Stimulated activated naive B cell treated with anti-CD40 and anti-IgM and Interleukin-4, amounts not matched to agents 10 μg/mL and 1 μg/mL and 100 μg/mL, for 72 hours (primary cell): ENCODE measurements at regions not wholly inside any gene's neighbourhood (a gene's known extent, or its start where the extent isn't known, plus 50 kb on each side); places are given as distances from the start of the nearest gene placed in this dataset.

Experiments used
- ATAC-seq, 2 donors: fragments of 150-1000 bp; cut with Tn5 transposase; replicated peaks; 2 replicates each; pipeline ENCODE4 v1.10.0; 2021; ENCODE audit warnings: moderate library complexity in 1 of 2
- DNase-seq: peaks from one replicate; pipeline ENCODE4 v3.0.0; 2021
- H3K27ac Mint-ChIP-seq: one replicate; pipeline ENCODE4 v1.8.0; 2022; ENCODE audit warnings: mild to moderate bottlenecking, mixed read lengths
- H3K27me3 Mint-ChIP-seq, 2 donors: one replicate each; pipeline ENCODE4 v1.8.0; 2022; ENCODE audit warnings: mixed read lengths in 2 of 2
- H3K36me3 Mint-ChIP-seq, 2 donors: one replicate each; pipeline ENCODE4 v1.8.0; 2022; ENCODE audit warnings: mixed read lengths in 2 of 2, mild to moderate bottlenecking in 1 of 2
- H3K4me1 Mint-ChIP-seq, 2 donors: one replicate each; pipeline ENCODE4 v1.8.0; 2022; ENCODE audit warnings: mixed read lengths in 2 of 2, mild to moderate bottlenecking in 1 of 2
- H3K4me3 Mint-ChIP-seq, 2 donors: one replicate each; pipeline ENCODE4 v1.8.0; 2022; ENCODE audit warnings: mild to moderate bottlenecking in 2 of 2, mixed read lengths in 2 of 2, moderate library complexity in 1 of 2
- H3K9me3 Mint-ChIP-seq, 2 donors: one replicate each; pipeline ENCODE4 v1.8.0; 2022; ENCODE audit warnings: mixed read lengths in 2 of 2, mild to moderate bottlenecking in 1 of 2

DNA sequence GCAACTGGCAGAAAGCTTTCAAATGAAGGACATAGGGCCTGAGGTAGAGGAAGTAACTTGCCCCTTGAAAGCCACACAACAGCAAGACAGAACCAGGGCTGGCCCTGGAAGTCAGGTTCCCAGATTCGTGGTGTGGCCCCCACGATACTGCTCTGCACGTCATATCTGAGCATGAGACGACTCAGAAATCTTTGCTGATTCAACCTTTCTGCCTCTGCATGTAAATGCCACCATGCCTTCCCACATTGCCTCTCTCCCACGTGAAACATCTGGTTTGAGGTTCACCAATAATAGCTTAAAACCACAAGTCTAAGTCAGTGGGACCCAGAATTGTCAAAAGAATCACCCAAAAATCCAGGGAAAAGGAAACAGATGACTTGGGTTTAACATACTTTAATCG is 214.0 kb upstream of the TRIB2 start:
- Mint-ChIP-seq H3K27me3 (peaks cover 0 to 6% of the 10 kb centered on the region in 2 donors), H3K27ac (no peak overlapping the region), H3K4me3 (no peak overlapping the region), H3K36me3 (no peaks in the 10 kb centered on the region), H3K4me1 (peaks cover 67 to 87% of the 10 kb centered on the region in 2 donors), H3K9me3 (peaks cover 0 to 1% of the 10 kb centered on the region in 2 donors)
- ATAC-seq (peak; percentile 18 to 28), DNase-seq (peak; percentile 31)

DNA sequence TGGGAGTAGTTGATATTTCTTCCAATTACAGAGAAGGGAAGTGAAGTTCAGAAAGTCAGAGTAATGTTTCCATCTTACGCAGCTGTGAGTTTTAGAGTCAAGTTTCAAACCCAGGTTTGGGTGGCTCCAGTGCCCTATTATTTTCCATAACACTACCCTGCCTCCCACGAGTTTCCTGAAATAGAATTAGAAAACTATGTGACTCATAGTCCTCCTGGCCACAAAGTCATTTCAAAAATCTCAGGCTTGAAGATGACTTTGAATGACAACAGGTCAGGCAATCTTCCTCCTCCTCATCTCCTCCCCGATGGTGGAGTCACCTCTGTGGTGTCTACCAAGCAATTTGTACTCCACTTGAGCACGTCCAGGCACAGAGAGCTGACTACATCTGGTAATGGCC is 212.3 kb upstream of the TRIB2 start:
- peak; percentile 60 to 72 for ATAC-seq
- no peak overlapping the region for H3K27ac Mint-ChIP-seq
- H3K27me3 Mint-ChIP-seq: peaks cover 14 to 17% of the 10 kb centered on the region in 2 donors
- peaks cover 4 to 6% of the 10 kb centered on the region in 2 donors for H3K9me3 Mint-ChIP-seq
- no peak overlapping the region for H3K4me3 Mint-ChIP-seq
- DNase-seq: peak; percentile 58
- peaks cover 64 to 75% of the 10 kb centered on the region in 2 donors for H3K4me1 Mint-ChIP-seq
- H3K36me3 Mint-ChIP-seq: peaks cover 0 to 4% of the 10 kb centered on the region in 2 donors

DNA sequence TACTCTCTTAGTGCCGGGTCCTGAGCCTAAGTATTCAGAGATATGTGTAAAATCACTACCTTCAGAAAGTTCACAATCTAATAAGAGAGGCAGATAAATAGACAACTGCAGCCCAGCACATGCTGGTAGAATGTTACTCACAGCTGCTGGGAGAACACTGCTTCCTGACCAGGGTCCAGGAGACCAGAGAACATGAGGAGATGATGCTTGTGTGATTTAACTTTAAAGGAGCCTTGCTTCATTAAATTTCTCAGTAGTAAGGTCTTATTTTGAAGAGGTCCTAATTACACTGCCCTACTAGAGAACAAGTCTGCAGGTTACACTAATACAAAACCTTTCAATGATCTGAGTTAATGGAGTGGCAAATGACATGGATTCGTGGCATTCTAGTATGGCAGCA is 209.9 kb upstream of the TRIB2 start:
- DNase-seq (no peak), ATAC-seq (no peak)
- H3K27ac Mint-ChIP-seq: no peak overlapping the region
- peaks cover 29 to 33% of the 10 kb centered on the region in 2 donors for H3K27me3 Mint-ChIP-seq
- H3K36me3 Mint-ChIP-seq: peaks cover under 1 to 4% of the 10 kb centered on the region in 2 donors
- H3K4me1 Mint-ChIP-seq: peaks cover 49 to 51% of the 10 kb centered on the region in 2 donors
- H3K4me3 Mint-ChIP-seq: no peak overlapping the region
- H3K9me3 Mint-ChIP-seq: peaks cover 5 to 7% of the 10 kb centered on the region in 2 donors

DNA sequence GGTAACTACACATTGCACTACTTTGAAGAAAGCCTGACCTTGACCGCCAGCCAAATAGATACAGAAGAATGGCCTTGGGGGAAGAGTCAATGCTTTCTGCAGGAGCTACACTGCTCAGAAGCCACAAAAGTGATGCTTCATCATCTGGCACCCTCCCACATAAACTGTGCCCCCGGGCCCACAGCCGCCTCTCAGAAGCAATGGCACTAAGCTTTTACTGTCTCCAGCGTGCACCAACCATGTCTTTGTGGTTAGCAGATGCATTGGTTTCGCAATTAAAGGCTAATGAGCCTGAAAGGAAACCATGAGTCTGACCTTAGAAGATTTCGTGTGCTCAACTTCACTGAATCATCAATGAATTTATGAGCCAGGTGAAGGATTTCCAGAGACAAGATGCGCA is 209.4 kb upstream of the TRIB2 start:
- Mint-ChIP-seq H3K9me3 (peaks cover 6 to 7% of the 10 kb centered on the region in 2 donors), H3K4me1 (peaks cover 46% of the 10 kb centered on the region in 2 donors), H3K27ac (no peak overlapping the region), H3K27me3 (peaks cover 29 to 33% of the 10 kb centered on the region in 2 donors), H3K4me3 (no peak overlapping the region), H3K36me3 (peaks cover 2 to 4% of the 10 kb centered on the region in 2 donors)
- DNase-seq (peak; percentile 72), ATAC-seq (peak; percentile 86 to 92)

DNA sequence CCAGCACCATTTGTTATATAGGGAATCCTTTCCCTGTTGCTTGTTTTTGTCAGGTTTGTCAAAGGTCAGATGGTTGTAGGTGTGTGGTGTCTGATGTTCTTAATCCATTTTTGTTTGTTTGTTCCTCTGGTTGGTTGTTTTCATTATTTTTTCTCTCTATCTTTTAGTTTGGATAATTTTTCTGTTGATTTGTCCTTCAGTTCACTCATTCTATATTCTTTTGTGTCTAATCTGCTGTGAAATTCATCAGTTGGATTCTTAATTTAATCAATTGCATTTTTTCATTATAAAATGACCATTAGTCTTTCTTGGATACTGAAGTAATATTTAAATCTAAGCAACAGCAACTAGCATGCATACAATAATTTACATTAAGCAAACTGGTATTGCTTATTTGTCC is 206.7 kb upstream of the TRIB2 start:
- Mint-ChIP-seq H3K27me3 (peaks cover 29 to 33% of the 10 kb centered on the region in 2 donors), H3K36me3 (peaks cover 2 to 4% of the 10 kb centered on the region in 2 donors), H3K4me1 (peaks cover 23 to 30% of the 10 kb centered on the region in 2 donors), H3K9me3 (peaks cover 4 to 7% of the 10 kb centered on the region in 2 donors), H3K4me3 (no peak overlapping the region), H3K27ac (no peak overlapping the region)
- DNase-seq (no peak), ATAC-seq (no peak)

DNA sequence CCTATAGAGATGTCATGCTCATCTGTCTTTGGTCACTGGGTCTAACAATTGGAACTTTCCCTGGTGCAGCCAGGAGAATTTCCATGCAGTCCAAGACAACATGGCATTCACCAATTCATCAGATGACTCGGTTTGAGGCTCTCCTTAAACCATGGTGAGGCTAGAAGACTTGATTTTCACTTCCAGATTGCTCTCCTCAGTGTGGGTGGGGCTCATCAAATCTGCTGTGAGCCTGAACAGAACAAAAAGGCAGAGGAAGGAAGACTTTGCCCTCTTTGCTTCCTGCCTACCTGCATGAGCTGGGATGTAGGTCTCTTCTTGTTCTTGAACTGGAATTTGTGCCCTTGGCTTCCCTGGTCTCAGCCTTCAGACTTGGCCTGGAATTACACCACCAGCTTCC is 203.4 kb upstream of the TRIB2 start:
- H3K27ac Mint-ChIP-seq: no peak overlapping the region
- H3K27me3 Mint-ChIP-seq: peaks cover 25 to 27% of the 10 kb centered on the region in 2 donors
- DNase-seq (no peak), ATAC-seq (peak; percentile 58 to 60)
- peaks cover 2 to 4% of the 10 kb centered on the region in 2 donors for H3K36me3 Mint-ChIP-seq
- H3K4me1 Mint-ChIP-seq: peaks cover 4 to 9% of the 10 kb centered on the region in 2 donors
- peaks cover 4 to 7% of the 10 kb centered on the region in 2 donors for H3K9me3 Mint-ChIP-seq
- H3K4me3 Mint-ChIP-seq: no peak overlapping the region

DNA sequence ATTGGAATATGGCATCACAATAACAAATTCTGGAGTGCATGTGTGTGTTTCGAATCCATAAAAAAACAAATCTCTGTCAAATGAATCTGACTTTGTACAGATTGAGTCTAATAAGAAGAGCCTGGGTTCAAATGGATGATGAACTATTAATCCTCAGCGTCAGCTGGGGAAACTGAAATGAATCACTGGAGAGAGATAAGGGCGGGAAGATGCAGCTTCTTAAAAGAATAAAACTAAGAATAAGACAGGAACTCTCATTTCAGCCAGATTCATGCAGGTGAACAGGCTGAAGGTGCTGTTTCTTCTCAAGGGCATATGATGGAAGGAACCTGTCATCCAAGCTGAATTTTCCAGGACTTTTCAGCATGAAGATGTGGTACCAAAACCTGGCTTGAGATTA is 202.6 kb upstream of the TRIB2 start:
- Mint-ChIP-seq H3K4me1 (peaks cover 4 to 6% of the 10 kb centered on the region in 2 donors), H3K27ac (no peak overlapping the region), H3K27me3 (peaks cover 17 to 19% of the 10 kb centered on the region in 2 donors), H3K4me3 (no peak overlapping the region), H3K36me3 (peaks cover under 1 to 2% of the 10 kb centered on the region in 2 donors), H3K9me3 (peaks cover 2 to 5% of the 10 kb centered on the region in 2 donors)
- DNase-seq: no peak
- ATAC-seq: no peak

DNA sequence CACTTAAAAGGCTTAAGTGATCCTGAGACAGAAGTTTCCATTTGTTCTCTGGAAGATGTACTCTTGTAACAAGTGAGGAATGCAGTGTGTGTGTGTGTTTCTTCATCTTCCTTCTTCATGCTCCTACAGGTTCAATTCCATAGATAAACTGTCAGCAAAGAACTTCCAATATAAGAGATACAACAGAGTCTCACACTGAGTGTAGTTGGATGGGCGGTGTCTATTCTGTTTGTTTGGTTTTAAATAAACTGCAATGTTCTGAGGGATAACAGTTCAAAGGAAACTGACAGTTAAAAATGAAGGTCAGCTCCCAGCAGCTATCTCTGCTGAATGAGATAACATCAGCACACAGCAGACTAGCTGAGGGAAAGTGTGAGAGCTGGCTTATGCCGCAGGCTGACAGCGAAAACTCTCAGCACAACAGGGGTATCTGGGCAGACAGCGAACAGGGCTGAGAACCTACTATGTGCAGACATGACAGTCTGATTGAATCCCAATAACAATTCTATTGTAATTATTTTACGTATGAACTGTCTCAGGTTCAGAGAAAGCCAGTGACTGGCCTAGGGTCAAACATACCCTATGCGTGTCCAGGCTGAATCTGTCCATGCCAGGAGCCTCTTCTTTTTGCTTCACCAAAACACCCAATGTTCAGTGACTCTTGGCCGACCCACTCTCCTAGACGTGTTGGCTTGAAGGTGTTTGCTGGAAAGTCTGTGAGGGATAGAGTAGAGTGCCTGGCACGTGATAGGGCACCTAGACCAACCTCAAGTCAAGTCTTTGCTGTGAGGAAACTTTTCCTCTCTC is 201.9 kb upstream of the TRIB2 start:
- no peak for DNase-seq
- H3K4me3 Mint-ChIP-seq: no peak overlapping the region
- H3K9me3 Mint-ChIP-seq: peaks cover 0 to 2% of the 10 kb centered on the region in 2 donors
- ATAC-seq: no peak
- H3K4me1 Mint-ChIP-seq: peaks cover 4 to 6% of the 10 kb centered on the region in 2 donors
- H3K27ac Mint-ChIP-seq: no peak overlapping the region
- peaks cover 0 to 2% of the 10 kb centered on the region in 2 donors for H3K36me3 Mint-ChIP-seq
- H3K27me3 Mint-ChIP-seq: peaks cover 12% of the 10 kb centered on the region in 2 donors

DNA sequence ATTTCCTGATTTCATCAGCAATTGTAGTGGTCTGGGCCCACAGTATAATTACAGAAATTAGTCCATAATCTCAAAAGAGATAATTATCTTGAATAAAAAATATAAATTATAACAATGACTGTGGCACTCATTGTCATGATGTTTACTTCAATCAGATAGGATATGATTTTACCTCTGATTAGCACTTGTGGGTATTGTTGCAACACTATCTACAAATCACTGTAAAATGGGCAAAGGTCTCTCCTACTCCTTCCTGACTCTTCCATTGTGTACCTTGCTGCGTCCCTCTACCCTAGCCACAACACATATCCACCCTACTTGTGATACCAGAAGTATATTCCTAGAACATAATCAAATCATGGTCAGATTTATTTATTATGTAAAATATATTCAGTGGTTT is 200.9 kb upstream of the TRIB2 start:
- Mint-ChIP-seq H3K27ac (no peak overlapping the region), H3K9me3 (peaks cover 0 to 2% of the 10 kb centered on the region in 2 donors), H3K27me3 (peaks cover 1 to 2% of the 10 kb centered on the region in 2 donors), H3K4me3 (no peak overlapping the region), H3K36me3 (peaks cover 0 to 2% of the 10 kb centered on the region in 2 donors), H3K4me1 (peaks cover 4 to 6% of the 10 kb centered on the region in 2 donors)
- no peak for DNase-seq
- no peak for ATAC-seq

DNA sequence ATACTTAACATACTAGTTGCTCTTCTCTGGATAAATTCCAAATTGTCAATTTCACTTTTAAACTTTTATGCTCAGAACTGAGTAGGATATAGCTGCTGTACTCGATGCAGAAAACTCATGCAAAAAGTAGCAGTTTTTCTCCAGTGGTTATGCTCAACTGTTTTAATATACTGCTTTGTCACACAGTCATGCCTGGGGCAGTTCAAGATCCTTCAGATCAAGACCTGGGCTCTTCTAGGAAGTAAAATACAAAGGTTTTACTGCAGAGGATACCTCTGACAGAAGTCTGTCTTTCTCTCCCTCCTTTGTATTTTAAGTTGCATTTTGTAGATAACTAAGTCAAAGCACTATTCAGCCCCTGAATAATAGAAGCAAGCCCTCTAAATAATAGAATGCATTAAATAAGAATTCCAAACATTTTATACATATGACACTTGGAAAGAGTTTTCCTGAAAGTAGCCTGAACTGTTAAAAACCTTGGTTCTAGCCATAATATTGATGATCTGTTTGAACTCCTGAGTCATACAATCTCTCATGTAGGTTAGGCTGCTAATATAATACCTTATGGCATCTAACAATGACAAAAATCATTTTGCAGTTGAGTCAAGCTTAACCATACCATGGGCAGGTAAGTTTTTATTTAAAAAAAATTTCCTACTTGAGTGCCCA is 183.3 kb upstream of the TRIB2 start:
- Mint-ChIP-seq H3K9me3 (no peaks in the 10 kb centered on the region), H3K4me3 (no peak overlapping the region), H3K27me3 (peaks cover 0 to 8% of the 10 kb centered on the region in 2 donors), H3K36me3 (no peaks in the 10 kb centered on the region), H3K4me1 (no peaks in the 10 kb centered on the region), H3K27ac (no peak overlapping the region)
- no peak for ATAC-seq
- DNase-seq: no peak

DNA sequence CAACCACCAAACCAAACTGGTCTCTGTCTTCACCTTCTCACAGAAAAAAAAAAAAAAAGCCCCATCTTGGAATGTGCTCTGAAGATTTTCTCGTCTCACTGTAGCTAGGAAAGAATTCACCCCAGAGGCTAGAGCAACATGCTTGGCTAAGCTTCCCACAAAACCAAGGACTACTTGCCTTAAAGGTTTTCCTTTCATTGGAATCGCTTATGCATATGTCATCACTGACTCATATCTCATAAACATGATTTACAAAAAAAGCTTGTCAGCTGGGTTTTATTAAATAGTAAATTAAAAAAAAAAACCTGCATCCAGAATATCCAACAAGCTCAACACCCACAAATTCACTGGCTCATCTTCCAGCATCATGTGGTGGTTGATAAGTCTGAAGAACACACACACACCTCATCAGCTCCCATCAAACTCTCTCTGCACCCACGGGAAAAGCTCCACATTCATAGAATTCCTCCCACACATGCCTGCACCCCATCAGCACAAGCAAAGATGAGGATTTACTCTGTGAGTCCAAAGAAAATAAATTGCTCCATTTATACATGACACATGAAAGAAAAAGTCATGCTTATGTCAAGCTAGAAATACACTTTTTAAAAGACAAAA is 182.0 kb upstream of the TRIB2 start:
- no peak overlapping the region for H3K4me3 Mint-ChIP-seq

DNA sequence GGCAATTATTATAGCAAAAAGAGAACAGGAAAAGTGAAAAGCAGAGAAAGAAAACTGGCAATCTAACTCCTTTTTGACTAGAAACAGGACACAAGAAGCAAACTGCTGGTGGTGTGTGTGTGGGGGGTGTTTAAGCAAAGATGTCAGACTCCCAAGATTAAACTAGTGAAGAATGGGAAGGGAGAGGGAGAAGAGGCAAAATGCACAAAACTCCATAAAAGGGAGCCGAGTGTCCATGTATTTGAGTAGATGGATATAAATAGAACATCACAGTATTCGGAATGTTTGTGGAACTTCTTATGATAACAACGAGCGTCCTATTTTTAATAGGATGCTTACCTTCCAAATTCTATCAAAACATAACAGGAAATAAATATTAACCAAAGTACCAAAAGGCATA is 179.8 kb upstream of the TRIB2 start:
- ATAC-seq (no peak), DNase-seq (no peak)
- H3K27ac Mint-ChIP-seq: no peak overlapping the region
- peaks cover 0 to 4% of the 10 kb centered on the region in 2 donors for H3K27me3 Mint-ChIP-seq
- peaks cover 0 to 5% of the 10 kb centered on the region in 2 donors for H3K4me1 Mint-ChIP-seq
- no peak overlapping the region for H3K4me3 Mint-ChIP-seq
- H3K9me3 Mint-ChIP-seq: no peaks in the 10 kb centered on the region
- no peaks in the 10 kb centered on the region for H3K36me3 Mint-ChIP-seq

More for the DNA sequence above, 182.0 kb upstream of the TRIB2 start:
- Mint-ChIP-seq H3K9me3 (no peaks in the 10 kb centered on the region), H3K27me3 (peaks cover 0 to 4% of the 10 kb centered on the region in 2 donors), H3K4me1 (no peaks in the 10 kb centered on the region), H3K27ac (no peak overlapping the region), H3K36me3 (no peaks in the 10 kb centered on the region)
- no peak for DNase-seq
- ATAC-seq: no peak

DNA sequence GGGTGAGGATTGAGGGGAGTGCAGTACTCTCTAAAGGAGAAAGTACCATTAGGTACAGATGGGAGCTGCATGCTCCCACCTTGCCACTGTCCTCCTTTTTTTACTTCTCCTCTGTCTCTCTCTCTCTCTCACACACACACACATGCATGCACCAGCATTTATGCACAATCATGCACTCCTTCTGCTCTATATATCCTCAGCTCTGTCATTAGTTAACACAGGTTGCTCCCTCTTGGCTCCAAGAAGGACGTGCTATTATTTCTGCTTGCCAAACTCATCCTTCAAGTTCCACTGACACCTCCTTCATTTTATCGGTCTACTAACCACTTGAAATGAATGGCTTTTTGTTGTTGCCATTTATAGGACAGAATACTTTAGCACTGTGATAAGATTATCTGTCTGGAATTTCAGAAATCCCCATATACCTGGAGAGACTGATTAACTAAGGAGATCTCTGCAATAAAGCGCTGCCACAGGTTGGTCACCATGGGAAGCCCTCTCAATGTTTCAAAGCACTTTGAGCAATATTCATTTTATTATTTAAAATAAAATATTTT is 178.5 kb upstream of the TRIB2 start:
- ATAC-seq (no peak), DNase-seq (no peak)
- H3K27me3 Mint-ChIP-seq: peaks cover 4 to 5% of the 10 kb centered on the region in 2 donors
- no peaks in the 10 kb centered on the region for H3K9me3 Mint-ChIP-seq
- H3K27ac Mint-ChIP-seq: no peak overlapping the region
- H3K36me3 Mint-ChIP-seq: no peaks in the 10 kb centered on the region
- peaks cover 0 to 5% of the 10 kb centered on the region in 2 donors for H3K4me1 Mint-ChIP-seq
- H3K4me3 Mint-ChIP-seq: no peak overlapping the region

DNA sequence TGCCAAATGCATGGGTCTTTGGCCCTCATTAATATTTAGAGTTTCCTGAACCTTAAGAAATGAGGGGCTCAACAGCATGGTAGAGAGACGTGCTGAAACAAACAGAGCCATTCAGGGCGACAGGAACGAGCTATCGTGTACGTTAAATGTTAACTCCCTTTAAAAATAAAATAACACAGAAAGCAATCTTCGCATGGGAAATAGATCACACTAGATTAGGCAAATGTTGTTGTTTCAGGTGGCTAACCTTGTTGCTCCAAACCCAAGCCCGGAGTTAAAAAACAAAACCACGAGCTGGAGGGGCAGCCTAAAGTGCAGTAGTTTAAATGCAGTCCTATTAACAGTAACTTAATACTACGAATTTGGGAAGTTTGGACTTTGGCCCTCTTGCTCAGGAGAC is 177.4 kb upstream of the TRIB2 start:
- Mint-ChIP-seq H3K27me3 (peaks cover 4 to 5% of the 10 kb centered on the region in 2 donors), H3K27ac (no peak overlapping the region), H3K9me3 (no peaks in the 10 kb centered on the region), H3K36me3 (no peaks in the 10 kb centered on the region), H3K4me1 (peaks cover 9 to 12% of the 10 kb centered on the region in 2 donors), H3K4me3 (no peak overlapping the region)
- ATAC-seq: no peak
- DNase-seq: no peak
